H1 (cell line): ENCODE measurements at regions not wholly inside any gene's neighbourhood (a gene's known extent, or its start where the extent isn't known, plus 50 kb on each side); places are given as distances from the start of the nearest gene placed in this dataset.

Source experiments
- TF ChIP-seq, protein P1 (sequence below): fragments of 300-600 bp; sonication (generic); IDR thresholded peaks from 2 replicates; pipeline ENCODE4 v1.7.1; 2012; ENCODE audit warnings: low read length, moderate library complexity, mild to moderate bottlenecking, inconsistent platforms; ENCODE audit not compliant: insufficient replicate concordance

DNA sequence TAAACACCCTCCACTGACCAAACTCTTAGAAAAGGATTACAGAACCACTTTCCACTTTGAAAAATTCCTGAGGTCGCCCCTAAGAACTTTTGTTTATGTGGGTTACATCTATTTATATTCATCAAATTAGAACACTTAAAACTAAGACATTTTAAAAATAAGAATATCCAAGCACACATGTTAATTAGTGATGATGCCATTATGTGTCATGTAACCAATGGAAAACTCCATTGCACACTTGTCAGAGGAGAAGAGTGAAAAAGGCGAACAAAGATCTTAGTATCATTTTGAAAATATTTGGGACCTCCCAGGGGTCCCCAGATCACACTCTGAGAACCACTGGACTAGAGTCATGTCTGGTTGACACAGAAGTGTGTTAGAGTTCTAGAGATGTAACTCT lies 882.4 kb upstream of the AMELY start (continued):
- TF ChIP-seq, protein P1, sequence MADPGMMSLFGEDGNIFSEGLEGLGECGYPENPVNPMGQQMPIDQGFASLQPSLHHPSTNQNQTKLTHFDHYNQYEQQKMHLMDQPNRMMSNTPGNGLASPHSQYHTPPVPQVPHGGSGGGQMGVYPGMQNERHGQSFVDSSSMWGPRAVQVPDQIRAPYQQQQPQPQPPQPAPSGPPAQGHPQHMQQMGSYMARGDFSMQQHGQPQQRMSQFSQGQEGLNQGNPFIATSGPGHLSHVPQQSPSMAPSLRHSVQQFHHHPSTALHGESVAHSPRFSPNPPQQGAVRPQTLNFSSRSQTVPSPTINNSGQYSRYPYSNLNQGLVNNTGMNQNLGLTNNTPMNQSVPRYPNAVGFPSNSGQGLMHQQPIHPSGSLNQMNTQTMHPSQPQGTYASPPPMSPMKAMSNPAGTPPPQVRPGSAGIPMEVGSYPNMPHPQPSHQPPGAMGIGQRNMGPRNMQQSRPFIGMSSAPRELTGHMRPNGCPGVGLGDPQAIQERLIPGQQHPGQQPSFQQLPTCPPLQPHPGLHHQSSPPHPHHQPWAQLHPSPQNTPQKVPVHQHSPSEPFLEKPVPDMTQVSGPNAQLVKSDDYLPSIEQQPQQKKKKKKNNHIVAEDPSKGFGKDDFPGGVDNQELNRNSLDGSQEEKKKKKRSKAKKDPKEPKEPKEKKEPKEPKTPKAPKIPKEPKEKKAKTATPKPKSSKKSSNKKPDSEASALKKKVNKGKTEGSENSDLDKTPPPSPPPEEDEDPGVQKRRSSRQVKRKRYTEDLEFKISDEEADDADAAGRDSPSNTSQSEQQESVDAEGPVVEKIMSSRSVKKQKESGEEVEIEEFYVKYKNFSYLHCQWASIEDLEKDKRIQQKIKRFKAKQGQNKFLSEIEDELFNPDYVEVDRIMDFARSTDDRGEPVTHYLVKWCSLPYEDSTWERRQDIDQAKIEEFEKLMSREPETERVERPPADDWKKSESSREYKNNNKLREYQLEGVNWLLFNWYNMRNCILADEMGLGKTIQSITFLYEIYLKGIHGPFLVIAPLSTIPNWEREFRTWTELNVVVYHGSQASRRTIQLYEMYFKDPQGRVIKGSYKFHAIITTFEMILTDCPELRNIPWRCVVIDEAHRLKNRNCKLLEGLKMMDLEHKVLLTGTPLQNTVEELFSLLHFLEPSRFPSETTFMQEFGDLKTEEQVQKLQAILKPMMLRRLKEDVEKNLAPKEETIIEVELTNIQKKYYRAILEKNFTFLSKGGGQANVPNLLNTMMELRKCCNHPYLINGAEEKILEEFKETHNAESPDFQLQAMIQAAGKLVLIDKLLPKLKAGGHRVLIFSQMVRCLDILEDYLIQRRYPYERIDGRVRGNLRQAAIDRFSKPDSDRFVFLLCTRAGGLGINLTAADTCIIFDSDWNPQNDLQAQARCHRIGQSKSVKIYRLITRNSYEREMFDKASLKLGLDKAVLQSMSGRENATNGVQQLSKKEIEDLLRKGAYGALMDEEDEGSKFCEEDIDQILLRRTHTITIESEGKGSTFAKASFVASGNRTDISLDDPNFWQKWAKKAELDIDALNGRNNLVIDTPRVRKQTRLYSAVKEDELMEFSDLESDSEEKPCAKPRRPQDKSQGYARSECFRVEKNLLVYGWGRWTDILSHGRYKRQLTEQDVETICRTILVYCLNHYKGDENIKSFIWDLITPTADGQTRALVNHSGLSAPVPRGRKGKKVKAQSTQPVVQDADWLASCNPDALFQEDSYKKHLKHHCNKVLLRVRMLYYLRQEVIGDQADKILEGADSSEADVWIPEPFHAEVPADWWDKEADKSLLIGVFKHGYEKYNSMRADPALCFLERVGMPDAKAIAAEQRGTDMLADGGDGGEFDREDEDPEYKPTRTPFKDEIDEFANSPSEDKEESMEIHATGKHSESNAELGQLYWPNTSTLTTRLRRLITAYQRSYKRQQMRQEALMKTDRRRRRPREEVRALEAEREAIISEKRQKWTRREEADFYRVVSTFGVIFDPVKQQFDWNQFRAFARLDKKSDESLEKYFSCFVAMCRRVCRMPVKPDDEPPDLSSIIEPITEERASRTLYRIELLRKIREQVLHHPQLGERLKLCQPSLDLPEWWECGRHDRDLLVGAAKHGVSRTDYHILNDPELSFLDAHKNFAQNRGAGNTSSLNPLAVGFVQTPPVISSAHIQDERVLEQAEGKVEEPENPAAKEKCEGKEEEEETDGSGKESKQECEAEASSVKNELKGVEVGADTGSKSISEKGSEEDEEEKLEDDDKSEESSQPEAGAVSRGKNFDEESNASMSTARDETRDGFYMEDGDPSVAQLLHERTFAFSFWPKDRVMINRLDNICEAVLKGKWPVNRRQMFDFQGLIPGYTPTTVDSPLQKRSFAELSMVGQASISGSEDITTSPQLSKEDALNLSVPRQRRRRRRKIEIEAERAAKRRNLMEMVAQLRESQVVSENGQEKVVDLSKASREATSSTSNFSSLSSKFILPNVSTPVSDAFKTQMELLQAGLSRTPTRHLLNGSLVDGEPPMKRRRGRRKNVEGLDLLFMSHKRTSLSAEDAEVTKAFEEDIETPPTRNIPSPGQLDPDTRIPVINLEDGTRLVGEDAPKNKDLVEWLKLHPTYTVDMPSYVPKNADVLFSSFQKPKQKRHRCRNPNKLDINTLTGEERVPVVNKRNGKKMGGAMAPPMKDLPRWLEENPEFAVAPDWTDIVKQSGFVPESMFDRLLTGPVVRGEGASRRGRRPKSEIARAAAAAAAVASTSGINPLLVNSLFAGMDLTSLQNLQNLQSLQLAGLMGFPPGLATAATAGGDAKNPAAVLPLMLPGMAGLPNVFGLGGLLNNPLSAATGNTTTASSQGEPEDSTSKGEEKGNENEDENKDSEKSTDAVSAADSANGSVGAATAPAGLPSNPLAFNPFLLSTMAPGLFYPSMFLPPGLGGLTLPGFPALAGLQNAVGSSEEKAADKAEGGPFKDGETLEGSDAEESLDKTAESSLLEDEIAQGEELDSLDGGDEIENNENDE: no peak
